ENCODE measurements at regions not wholly inside any gene's neighbourhood (a gene's known extent, or its start where the extent isn't known, plus 50 kb on each side); places are given as distances from the start of the nearest gene placed in this dataset.

- no peaks in the 10 kb centered on the region for H4K20me1 ChIP-seq (ENCODE audit: control insufficient read depth, insufficient read depth)
- no peak for ATAC-seq
- H3K4me3 ChIP-seq = no peak overlapping the region
- no peak overlapping the region for H2AFZ ChIP-seq (ENCODE audit: control insufficient read depth, low read depth, low read length)
- FAIRE-seq = no peak
- in situ Hi-C loops (cut with MboI) = no loop called here
- TF ChIP-seq SMAD1 (IDR thresholded peaks at IDR 0.05; ENCODE audit: low read depth, partially characterized antibody) = no peak
- no peak for TF ChIP-seq IKZF1 (conservative IDR thresholded peaks at IDR 0.05)
- no peak for TF ChIP-seq RUNX3 (IDR thresholded peaks at IDR 0.05; ENCODE audit: low read length)
- TF ChIP-seq ZBTB33 (IDR thresholded peaks at IDR 0.05) = no peak
- no peak for TF ChIP-seq BCL3 (IDR thresholded peaks at IDR 0.05; ENCODE audit: borderline replicate concordance, insufficient read depth, low read depth, low read length, poor library complexity, severe bottlenecking)
- no peak for TF ChIP-seq USF1 (IDR thresholded peaks at IDR 0.05; ENCODE audit: borderline replicate concordance, extremely low read length, insufficient read depth, low read depth, low read length)
- TF ChIP-seq IRF5 (IDR thresholded peaks at IDR 0.05; ENCODE audit: borderline replicate concordance) = no peak
- TF ChIP-seq CBX5 (IDR thresholded peaks at IDR 0.05; ENCODE audit: low read depth) = no peak
- TF ChIP-seq ZBED1 (IDR thresholded peaks at IDR 0.05; ENCODE audit: borderline replicate concordance) = no peak
- TF ChIP-seq YY1 (IDR thresholded peaks at IDR 0.05; ENCODE audit: low read depth, low read length) = no peak
- no peak for TF ChIP-seq ZNF274 (IDR thresholded peaks at IDR 0.05; ENCODE audit: insufficient read depth, insufficient read length)
- TF ChIP-seq NKRF (conservative IDR thresholded peaks at IDR 0.05) = no peak
- no peak for TF ChIP-seq SRF (IDR thresholded peaks at IDR 0.05; ENCODE audit: low read depth in 2 of 2, low read length in 2 of 2)
- no peak for TF ChIP-seq ZNF207 (IDR thresholded peaks at IDR 0.05; ENCODE audit: borderline replicate concordance)
- no peak for TF ChIP-seq LARP7 (IDR thresholded peaks at IDR 0.05)
- no peak for TF ChIP-seq ZSCAN29 (IDR thresholded peaks at IDR 0.05)
- no peak for TF ChIP-seq MEF2A (IDR thresholded peaks at IDR 0.05; ENCODE audit: insufficient read depth, low read depth, low read length)
- no peak for TF ChIP-seq WRNIP1 (IDR thresholded peaks at IDR 0.05; ENCODE audit: borderline replicate concordance, low read depth, low read length)
- no peak overlapping the region for H3K9ac ChIP-seq (ENCODE audit: control insufficient read depth, insufficient read depth, low read length)
- no peaks in the 10 kb centered on the region for H3K36me3 ChIP-seq (ENCODE audit: control insufficient read depth in 2 of 2, insufficient read depth in 2 of 2, low read length in 1 of 2)
- DNase-seq (ENCODE audit: low read depth, low spot score) = no peak
- BruUV-seq (replicated peaks) = no TSS peak
- RAD21 ChIA-PET (ENCODE audit: unreplicated experiment) = no interaction called here
- H3K9me3 ChIP-seq (replicated peaks; ENCODE audit: control insufficient read depth, insufficient read depth, low read length) = no peaks in the 10 kb centered on the region; the same call in 2 of the 3 replicates
- 8% methylated on average over 6 of the region's 6 CpGs for WGBS (ENCODE audit: insufficient coverage, insufficient replicate concordance, low lambda C conversion rate, missing lambda C conversion rate)
- H3K79me2 ChIP-seq (ENCODE audit: control insufficient read depth, insufficient read depth, low read length) = no peaks in the 10 kb centered on the region
- no peak overlapping the region for H3K27ac ChIP-seq (ENCODE audit: control insufficient read depth, insufficient read depth)
- SMC1A ChIA-PET (ENCODE audit: uncharacterized antibody, unreplicated experiment) = no interaction called here
- no peak overlapping the region for H3K4me2 ChIP-seq (ENCODE audit: control insufficient read depth, insufficient read depth)
- CTCF ChIA-PET = no interaction called here
- H3K4me1 ChIP-seq (ENCODE audit: control insufficient read depth, insufficient read depth, low read length) = no peaks in the 10 kb centered on the region
- intact Hi-C loops (cut with micrococcal nuclease; ENCODE audit: unreplicated experiment) = no loop called here
- POLR2A ChIA-PET = no interaction called here
- no peaks in the 10 kb centered on the region for H3K27me3 ChIP-seq (replicated peaks in 1 of 2; ENCODE audit: control insufficient read depth in 2 of 2, insufficient read depth in 2 of 2, low read length in 1 of 2)
These were observed 103.6 kb downstream of the NREP start for GRCh38 chr5:111653408-111653807.
